NK-92 (cell line): ENCODE measurements at regions not wholly inside any gene's neighbourhood (a gene's known extent, or its start where the extent isn't known, plus 50 kb on each side); places are given as distances from the start of the nearest gene placed in this dataset.

ENCODE experiments used
- DNase-seq: peaks from one replicate; lab custom pipeline; 2025; ENCODE audit not compliant: unreplicated experiment; lab: John Stamatoyannopoulos, UW

DNA sequence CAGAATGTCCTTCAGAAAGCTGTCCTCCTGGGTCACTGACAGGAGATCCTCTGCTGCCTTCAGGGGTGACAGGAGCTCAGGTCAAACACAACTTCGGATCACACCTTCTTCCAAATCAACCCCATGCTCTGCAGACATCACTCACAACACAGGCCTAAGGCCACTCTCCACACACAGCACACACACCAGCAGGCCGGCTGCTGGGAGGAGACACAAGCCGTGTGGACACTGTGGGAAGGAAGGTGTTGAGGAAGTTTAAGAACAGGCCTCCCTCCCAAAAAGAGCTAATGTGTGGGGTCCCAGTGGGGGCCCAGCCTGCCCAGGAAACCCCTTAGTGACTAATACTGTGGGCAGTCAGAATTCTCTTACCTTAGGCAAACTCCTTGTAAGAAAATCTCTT, 290.3 kb upstream of the ID2 start:
- no peak for DNase-seq

DNA sequence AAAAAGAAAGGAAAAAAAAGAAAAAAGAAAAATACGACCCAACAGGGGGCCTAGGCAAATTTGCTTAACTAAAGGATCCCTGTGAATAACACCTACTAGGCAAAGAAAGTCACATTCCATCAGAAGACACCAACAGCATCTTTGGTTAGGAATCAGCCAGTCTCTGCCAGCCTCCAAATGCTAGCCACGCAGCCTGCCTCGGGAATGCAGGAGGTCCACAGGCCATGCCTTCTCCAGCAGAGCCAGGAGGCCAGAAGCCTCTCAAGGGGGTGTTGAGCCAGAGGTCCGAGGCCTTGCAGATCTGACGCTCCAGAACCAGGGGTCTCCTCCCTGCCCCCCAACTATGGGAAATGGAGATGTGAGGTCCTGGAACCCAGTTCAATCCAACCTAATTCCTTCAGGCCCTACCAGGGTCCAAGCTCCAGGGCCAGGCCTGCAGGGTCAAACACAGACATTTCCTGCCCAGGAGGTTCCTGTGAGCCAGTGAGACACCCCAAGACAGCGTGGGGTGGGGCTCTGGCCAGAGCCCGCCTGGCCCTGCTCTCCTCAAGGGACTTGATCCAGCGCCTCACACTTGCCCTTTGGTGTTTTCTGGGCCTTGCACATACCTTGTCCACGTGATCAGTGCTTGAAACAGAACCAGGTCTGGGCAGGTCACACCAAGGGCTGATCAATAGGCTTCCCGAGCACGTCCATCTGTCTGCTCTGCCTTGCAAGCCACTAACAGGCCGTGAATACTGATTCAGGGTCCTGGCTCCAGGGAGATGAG, 289.6 kb upstream of the ID2 start:
- no peak for DNase-seq

DNA sequence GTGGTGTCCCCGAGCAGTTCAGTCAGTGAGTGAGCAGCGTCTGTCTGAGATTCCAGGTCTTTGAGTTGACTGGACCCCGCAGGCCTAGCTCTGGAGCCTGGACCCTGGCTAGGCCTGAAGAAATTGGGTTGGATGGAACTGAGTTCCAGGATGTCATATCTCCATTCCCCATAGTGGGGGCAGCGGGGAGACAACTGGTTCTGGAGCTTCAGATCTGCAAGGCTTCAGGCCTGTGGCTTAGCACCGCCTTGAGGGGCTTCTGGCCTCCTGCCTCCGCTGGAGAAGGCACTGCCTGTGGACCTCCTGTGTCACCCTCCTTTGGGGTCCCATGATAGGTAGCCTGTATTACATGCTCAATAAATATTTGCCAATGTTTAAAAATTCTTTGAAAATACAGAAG, 288.4 kb upstream of the ID2 start:
- no peak for DNase-seq

DNA sequence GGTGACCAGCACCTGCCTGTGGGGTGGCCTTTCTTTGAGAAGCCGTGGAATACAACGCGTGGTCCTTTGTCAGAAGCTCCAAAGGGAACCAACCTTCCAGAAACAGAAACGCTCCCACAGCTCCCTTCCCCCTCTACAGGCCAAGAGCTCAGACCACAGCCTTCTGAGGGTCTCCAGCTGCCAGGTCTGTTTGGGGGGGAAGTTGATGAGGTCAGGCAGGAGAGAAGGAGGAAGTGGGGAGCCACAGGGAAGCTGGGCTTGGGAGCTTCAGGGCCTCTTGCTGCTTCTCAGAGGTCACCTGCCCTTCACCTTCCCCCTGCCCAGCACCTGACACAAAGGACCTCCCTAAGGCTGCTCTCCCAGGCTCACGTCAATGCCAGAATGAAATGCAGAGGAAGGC, 287.7 kb upstream of the ID2 start:
- no peak for DNase-seq

DNA sequence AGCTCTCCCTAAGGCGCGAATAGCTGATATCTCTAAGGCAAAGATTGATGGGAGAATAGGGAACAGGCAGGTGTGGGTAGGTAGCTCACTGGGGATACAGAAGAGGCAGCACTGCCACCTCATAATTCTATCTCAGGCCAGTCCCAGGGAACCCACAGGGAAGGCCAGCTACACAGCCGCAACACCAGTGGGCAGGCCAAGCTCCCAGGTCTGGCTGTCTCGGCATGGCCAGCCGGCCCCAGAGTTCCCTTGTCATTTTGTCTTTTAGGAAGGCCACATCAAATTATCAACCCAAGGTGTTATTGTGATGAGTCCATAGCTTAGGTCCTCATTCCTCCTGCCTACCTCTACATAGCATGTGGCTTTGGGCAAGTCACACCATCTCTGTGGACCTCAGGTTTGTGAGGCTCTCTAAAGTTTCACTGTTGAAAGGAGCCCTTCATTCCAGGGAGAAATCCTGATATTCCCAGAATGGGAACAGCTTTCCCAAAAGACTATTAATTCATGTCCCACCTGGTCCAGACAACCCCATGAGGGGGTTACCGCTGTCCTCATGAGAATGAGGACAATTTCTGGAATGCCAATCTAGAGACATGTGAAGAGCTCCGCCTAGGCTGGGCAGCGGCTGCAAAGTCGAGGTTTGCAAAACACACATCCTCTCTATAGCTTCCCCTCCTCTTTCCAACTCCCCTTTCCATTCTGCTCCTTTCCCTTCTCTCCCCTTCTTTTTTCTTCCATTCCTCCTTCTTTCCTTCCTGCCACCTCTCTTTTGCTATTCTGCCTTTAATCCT, 287.1 kb upstream of the ID2 start:
- no peak for DNase-seq

DNA sequence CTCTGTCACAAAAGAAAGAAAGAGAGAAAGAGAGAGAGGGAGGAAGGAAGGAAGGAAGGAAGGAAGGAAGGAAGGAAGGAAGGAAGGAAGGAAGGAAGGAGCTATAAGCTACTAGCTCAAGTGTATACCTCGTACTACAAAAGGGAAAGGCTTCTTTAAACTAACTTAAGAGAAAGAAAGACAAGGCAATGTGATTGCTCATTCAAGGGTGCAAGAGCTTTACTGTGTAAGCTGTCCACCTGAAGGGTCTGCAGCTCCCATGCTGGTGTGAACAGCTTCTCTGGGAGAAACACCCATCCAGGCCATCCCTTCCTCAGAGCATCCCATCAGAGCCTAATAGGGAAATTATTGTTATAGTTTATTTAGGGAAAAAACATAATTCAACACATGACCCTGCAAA, 286.1 kb upstream of the ID2 start:
- DNase-seq: no peak

DNA sequence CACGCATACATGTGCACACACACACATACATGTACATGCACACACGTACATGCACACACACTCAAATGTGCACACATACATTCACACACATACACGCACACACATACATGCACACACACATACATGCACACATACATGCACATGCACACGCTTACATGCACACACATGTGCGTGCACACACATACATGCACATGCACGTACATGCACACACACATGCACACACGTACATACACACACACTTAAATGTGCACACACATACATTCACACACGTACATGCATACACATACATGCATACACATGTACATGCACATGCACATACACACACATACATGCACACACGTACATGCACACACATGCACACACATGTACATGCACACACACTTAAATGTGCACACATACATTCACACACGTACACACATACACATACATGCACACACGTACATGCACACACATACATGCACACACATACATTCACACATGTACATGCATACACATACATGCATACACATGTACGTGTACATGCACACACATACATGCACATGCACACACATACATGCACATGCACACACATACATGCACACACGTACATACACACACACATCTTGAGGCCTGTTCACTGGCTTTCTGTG, 283.7 kb upstream of the ID2 start:
- DNase-seq: no peak

DNA sequence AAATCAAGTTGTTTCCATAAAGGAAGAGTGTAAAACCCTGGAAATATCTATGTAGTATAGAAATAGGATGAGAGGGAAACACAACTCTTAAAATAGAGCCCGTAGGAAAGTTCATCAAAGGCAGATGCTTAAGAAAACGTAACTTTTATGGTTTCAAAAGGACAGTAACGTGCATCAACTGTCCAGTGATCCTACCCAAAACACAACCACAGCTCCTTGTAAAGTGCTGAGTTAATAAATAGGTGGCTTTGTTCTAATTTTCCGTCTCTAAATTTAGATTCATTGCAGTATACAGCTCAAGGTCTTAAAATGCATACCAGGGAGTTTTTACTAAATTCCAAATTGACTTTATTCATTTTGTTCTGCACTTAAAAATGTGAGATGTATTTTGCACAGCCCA, 282.1 kb upstream of the ID2 start:
- DNase-seq: no peak

DNA sequence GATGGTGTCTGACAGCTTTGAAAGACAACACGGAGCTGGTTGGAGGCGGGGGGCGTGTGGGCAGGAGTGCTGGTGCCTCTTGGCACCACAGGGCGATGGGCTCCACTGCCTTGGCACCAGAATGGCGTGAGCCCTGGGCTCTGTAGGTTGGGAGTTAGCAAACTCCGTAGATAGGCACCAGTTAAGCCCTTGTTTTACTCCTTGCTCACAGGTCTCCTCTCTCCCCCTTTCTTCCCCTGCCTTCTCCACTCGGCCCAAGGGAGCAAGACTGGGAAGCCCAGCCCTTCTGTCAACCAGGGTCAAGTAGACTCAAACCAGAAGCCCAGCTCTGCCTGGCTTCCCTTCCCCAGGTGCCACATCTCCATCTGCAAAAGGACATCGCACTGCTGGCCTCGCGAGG, 281.7 kb upstream of the ID2 start:
- no peak for DNase-seq

DNA sequence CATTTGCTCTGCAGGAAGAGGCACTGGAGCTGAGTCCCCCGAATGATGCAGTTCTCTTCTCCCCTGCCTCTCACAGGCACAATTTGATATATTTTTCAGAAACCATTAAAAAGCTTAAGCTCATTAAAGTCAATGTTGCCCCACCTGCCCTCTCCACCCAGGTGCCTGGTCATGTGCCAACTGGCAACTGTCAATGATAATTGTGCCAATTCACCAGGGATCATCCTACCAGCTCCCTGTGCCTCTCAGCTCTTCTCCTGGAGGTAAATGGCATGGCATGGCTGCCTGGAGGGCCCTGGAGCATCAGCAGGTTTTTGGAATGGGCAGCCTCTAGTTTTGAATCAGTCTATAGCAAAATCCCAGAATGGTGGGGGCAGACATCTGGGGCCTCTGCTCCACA, 279.6 kb upstream of the ID2 start:
- no peak for DNase-seq

DNA sequence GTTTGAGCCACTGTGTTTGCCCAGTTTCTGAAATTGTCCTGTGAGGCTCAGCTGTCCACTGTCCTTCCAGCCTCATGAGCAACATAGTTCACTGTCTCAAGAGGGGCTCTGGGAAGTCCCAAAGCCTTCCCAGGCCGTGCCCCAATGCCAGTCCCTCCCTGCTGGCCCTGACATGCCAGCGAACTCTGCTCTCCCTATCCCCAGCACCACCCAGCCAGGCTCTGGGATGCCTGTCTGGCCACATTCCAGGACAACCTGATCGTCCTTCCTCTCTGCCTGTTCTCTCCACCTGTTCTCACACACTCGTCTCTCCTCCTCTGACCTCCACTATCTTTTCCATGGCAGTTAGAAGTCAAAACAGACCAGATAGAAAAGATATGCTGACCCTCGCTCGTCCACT, 278.0 kb upstream of the ID2 start:
- DNase-seq: no peak

DNA sequence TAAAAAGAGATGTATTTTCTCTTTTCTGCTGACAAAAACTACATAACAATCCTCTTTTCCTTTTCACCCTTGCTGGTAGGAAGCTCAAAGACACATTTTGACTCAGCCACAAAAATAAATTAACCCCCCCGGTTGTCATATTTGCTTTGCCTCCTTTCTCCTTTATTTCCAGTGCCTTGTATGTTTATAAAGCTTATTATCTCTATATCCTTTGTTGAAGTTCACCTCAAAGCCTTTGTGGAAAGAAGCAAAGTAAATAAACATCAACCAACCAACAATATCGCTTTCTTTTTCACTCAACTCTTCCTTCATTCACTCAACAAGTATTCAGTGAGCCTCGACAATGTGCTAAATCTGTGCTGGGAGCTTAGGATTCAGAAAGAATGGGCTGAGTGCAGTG, 276.5 kb upstream of the ID2 start:
- DNase-seq: no peak

DNA sequence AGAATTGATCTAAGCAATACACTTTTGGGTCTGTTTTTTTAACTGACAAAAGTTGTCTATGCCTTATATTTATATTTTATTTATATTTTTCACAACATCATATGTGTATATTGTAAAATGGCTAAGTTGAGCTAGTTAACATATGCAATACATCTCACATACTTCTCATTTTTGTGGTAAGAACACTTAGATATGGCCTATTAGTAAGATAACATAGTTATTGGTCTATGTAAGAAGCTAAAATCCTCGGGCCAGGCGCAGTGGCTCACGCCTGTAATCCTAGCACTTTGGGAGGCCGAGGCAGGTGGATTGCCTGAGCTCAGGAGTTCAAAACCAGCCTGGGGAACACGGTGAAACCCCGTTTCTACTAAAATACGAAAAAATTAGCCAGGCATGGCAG, 275.6 kb upstream of the ID2 start:
- DNase-seq: no peak

DNA sequence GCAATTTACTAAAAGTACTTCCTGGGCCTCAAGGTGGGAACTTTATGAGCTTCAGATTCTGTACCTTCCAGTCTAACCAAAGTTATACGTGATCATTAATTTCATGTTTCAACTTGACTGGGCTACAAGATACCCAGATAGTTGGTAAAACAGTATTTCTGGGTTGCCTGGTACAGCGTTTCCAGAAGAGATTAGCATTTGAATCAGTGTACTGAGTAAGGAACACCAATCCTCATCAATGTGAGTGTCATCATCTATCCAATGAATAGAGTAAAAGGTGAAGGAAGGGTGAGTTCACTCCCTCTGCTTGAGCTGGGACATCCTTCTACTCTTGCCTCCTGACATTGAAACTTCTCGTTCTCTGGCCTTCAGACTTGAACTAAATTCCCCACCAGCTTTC, 274.5 kb upstream of the ID2 start:
- DNase-seq: no peak

DNA sequence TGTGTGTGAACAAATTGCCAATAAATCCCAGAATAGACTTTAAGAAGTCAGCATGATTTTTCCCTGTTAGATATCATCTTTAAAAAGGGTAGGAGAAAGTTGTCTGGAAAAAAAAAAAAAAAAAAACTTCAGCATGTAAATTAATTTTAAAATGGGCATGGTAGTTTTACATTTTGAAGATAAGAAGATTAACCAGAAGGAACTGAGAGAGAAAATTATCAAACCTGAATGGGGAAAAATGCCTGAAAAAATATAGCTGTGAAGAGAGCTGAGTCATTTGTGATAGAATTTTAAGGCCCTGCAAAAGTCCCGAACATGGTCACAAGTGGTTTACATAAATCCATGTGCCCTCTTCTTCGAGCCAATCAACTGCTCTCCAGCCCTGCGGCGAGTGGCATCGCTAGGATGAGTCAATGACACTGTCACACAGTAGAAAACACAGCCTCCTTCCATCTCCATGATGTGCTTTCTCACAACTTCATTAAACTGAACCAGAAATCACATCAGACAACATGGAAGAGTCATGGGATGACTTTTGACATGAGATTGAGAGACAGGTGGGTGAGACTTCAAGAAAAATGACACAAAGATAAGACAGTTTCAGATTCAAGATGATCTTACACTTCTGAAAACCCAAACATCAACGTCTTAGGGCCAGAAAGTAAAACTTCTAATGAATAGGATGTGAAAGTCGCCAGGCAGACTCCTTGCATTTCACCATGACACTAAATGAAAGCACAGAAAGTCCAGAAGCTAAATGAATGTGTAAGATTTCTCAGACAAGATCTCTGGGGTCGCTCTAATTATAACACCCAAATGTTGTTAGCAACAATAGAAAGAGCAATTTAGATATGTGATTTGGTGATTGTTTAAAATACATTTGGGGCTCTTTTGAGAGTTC, 273.0 kb upstream of the ID2 start:
- no peak for DNase-seq

DNA sequence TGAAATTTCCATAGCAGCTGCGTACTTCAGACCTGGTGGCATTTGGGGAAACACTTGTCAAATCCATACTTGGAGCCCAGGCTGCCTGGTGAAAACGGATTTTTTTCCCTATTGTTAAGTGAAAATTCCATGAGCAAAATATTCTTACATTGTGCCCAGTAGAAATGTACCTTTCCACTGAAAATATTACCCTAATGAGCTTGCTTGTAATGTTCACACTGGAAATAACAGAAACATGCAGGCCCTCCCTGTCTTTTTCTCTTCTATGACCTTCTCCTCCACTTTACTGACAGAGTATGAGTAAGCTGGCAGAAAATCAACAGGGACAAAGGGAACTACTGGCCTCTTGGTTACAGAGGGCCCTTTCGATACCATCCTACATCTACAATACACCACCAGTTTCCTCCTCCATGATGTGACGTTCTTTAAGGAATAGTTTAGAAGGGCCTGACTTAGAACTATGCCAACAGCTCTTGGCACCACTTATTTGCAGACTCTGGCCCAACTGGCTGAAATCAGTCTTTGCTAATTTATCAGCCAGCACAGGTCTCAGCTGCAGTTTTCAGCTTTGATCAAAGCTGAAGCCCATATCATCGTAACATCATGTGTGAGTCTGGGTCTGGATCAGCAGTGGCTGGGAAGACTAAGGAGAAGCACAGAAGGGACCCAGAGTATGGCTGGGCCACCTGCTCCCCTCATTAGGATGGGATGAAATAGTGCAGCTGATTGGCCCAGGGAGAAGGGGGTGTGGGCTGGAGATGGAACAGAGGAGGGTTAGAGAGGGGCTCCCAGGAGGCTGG, 272.2 kb upstream of the ID2 start:
- no peak for DNase-seq

DNA sequence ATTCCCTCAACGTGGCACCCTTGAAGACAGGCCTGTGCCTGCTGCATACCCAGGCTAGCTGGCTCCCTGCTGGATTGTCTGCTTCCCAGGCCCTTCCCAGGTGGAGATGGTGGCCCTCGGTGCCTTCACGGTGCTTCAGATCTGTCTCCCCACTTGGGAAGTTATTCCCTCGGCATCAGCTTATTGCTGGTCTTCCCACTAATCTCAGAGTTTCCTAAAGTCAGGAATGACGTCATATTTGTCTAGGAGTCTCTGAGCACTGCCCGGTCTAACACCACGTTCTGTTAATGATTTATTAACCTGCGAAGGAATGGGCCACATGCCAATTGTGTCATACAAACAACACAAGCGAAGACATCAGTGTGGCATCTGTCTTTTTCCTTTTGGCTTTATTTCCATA, 269.8 kb upstream of the ID2 start:
- no peak for DNase-seq

DNA sequence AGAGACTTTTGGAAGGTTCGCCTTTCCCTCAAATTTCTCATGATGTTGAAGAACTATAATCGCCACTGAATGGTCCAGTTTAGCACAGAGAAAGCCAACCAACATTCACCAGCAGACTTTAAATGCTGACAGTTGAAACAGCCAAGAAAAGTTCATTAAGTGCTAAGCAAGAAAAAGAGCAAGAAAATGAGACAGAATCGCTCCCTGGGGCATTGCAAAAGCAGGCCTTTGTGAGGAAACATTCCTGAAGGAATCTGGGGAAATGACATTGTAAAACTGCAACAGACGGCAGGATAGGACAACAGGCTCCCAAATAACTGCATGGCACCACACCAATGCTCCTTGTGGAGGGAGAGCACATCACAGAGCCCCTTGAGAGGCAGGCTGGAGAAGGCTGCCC, 269.3 kb upstream of the ID2 start:
- no peak for DNase-seq

DNA sequence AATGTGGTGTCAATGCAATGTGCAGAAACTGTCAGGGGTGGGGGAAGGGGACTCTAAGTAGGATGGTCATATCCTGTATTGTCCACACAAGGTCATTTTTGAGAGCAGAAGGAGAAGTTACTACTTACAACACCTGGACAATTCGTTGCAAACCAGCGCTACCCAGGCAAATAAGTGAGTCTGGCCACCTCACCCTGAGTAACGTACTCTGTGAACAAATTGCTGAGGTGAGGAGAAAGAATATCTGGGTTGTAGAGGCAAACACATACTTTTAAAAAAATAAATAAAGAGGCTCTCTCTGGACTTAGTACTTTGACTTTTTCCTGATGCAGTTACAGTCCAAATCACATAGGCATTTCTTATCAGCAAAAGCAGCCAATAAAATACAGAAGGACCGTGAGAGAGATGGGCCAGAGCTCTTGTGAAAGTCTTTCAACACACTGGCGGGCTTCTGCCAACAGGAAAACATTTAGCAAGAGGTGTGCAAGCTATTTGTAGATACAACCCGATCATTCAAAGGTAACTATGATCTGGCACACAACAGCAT, 268.2 kb upstream of the ID2 start:
- no peak for DNase-seq
